ENCODE measurements at regions not wholly inside any gene's neighbourhood (a gene's known extent, or its start where the extent isn't known, plus 50 kb on each side); places are given as distances from the start of the nearest gene placed in this dataset.

DNA sequence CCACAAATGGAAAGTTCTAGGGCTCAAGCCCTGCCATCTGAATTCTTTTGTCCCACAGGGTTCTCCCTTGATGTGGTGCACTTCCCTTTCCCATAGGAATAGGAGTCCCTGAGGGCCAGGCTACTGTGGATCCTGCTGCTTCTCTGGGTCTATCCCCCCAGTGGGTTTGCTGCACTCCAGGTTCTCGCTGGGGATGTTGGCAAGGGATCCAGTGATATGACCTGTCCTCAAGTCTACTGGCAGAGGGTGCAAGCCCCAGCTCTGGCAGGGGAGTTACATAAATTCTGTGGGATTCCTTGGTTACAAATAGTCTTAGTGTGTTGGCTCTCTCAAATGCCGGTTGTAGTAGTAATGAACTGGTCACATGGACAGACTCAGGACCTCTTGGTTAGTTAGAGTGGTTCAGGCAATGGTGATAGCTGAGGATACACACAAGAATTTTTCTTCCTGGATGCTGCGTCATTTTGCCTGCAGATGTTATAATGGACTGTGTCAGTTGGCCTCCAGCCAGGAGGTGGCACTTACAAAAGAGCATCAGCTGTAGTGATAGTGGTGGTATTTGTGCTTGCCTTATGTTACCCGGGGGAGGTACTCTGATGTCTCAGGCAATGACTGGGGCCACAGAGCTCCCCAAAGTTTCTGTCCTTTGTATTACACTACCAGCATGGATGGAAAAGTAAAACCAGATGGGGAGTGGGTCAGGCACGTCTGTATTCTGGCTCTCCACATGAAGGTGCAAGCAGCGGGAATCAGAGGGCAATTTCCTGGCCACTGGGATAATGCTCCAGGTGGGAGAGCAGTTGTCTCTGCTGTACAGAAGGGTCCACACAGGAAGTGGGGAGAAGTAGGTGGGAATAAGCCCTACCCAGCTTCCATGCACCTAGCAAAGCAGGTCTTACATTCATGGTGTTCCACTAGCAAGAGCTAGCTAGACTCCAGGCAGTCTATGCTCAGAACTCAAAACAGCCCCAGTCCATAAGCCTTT lies 267.9 kb downstream of the SOX11 start:
- H3K9me1 ChIP-seq (ENCODE audit: control insufficient read depth, extremely low read depth, insufficient read depth, low read length), result no peaks in the 10 kb centered on the region
- FAIRE-seq, result no peak
- no peaks in the 10 kb centered on the region for H3K36me3 ChIP-seq (ENCODE audit: control insufficient read depth in 2 of 2, extremely low read depth in 1 of 2, insufficient read depth in 2 of 2, low read length in 2 of 2)

DNA sequence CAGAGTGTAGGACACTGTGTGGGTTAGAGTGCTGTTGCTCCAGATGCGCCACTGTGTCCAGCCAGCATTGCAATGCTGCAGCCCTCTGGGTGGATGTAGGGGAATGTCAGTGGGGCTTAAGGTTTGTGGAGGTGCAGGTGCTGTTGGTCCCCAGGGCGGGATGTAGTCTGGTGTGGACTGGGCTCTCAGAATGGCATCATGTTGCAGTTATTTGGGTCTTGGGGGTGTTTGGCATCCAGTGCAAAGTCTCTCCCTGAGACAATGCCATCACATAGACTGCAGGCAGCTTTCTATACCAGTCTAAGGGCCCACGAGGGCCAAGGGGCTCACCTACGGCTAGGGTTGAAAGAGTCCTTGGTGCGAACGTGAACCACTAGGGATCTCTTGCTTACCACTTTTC lies 275.3 kb downstream of the SOX11 start:
- Histone ChIP-seq H3K9me3 (ENCODE audit: control insufficient read depth, low read depth, low read length) (peaks cover 4% of the 10 kb centered on the region), H3K4me3 (ENCODE audit: control insufficient read depth in 2 of 3, extremely low read depth in 1 of 3, insufficient read depth in 2 of 3, low read depth in 1 of 3, low read length in 3 of 3) (no peak overlapping the region), H3K79me2 (ENCODE audit: control insufficient read depth, insufficient read depth, low read length) (no peaks in the 10 kb centered on the region), H2AFZ (ENCODE audit: control insufficient read depth, low read length) (no peak overlapping the region), H3K9ac (ENCODE audit: control insufficient read depth, extremely low read depth, insufficient read depth, low read length) (no peak overlapping the region), H3K27ac (ENCODE audit: control insufficient read depth, insufficient read depth, low read length) (no peak overlapping the region), H3K27me3 (ENCODE audit: control insufficient read depth, extremely low read depth, insufficient read depth, low read length) (no peaks in the 10 kb centered on the region), H3K9me1 (ENCODE audit: control insufficient read depth, extremely low read depth, insufficient read depth, low read length) (no peaks in the 10 kb centered on the region), H3K36me3 (ENCODE audit: control insufficient read depth in 2 of 2, extremely low read depth in 1 of 2, insufficient read depth in 2 of 2, low read length in 2 of 2) (no peaks in the 10 kb centered on the region), H4K20me1 (ENCODE audit: control insufficient read depth, extremely low read depth, insufficient read depth, low read length) (no peaks in the 10 kb centered on the region), H3K4me2 (ENCODE audit: control insufficient read depth, extremely low read depth, insufficient read depth, low read depth, low read length) (no peak overlapping the region), H3K4me1 (ENCODE audit: control insufficient read depth, extremely low read depth, insufficient read depth, low read length) (no peaks in the 10 kb centered on the region)
- FAIRE-seq (no peak), DNase-seq (ENCODE audit: low read depth, low spot score) (no peak)
- TF ChIP-seq EZH2 (IDR thresholded peaks at IDR 0.05; ENCODE audit: low read length) (no peak), CTCF (optimal IDR thresholded peaks at IDR 0.05 in 1 of 3, IDR thresholded peaks at IDR 0.05 in 1 of 3, conservative IDR thresholded peaks at IDR 0.05 in 1 of 3; ENCODE audit: extremely low read depth in 1 of 3, insufficient read depth in 2 of 3, low read length in 3 of 3) (no peak)
- dilution Hi-C loops (cut with MboI; ENCODE audit: extremely low pct_ligation_motif_present, low sequenced_read_pairs), result no loop called here

More for the DNA sequence above, 267.9 kb downstream of the SOX11 start:
- Histone ChIP-seq H3K4me3 (ENCODE audit: control insufficient read depth in 2 of 3, extremely low read depth in 1 of 3, insufficient read depth in 2 of 3, low read depth in 1 of 3, low read length in 3 of 3) (no peak overlapping the region), H3K27ac (ENCODE audit: control insufficient read depth, insufficient read depth, low read length) (no peak overlapping the region), H3K27me3 (ENCODE audit: control insufficient read depth, extremely low read depth, insufficient read depth, low read length) (no peaks in the 10 kb centered on the region), H3K4me2 (ENCODE audit: control insufficient read depth, extremely low read depth, insufficient read depth, low read depth, low read length) (no peak overlapping the region), H3K79me2 (ENCODE audit: control insufficient read depth, insufficient read depth, low read length) (no peaks in the 10 kb centered on the region), H4K20me1 (ENCODE audit: control insufficient read depth, extremely low read depth, insufficient read depth, low read length) (no peaks in the 10 kb centered on the region), H3K9me3 (ENCODE audit: control insufficient read depth, low read depth, low read length) (no peaks in the 10 kb centered on the region), H3K4me1 (ENCODE audit: control insufficient read depth, extremely low read depth, insufficient read depth, low read length) (no peaks in the 10 kb centered on the region), H3K9ac (ENCODE audit: control insufficient read depth, extremely low read depth, insufficient read depth, low read length) (no peak overlapping the region), H2AFZ (ENCODE audit: control insufficient read depth, low read length) (no peak overlapping the region)
- TF ChIP-seq CTCF (optimal IDR thresholded peaks at IDR 0.05 in 1 of 3, IDR thresholded peaks at IDR 0.05 in 1 of 3, conservative IDR thresholded peaks at IDR 0.05 in 1 of 3; ENCODE audit: extremely low read depth in 1 of 3, insufficient read depth in 2 of 3, low read length in 3 of 3) (no peak), EZH2 (IDR thresholded peaks at IDR 0.05; ENCODE audit: low read length) (no peak)
- DNase-seq (ENCODE audit: low read depth, low spot score), result no peak
- dilution Hi-C loops (cut with MboI; ENCODE audit: extremely low pct_ligation_motif_present, low sequenced_read_pairs), result no loop called here
